Small intestine (tissue), 7 donors: ENCODE measurements at regions not wholly inside any gene's neighbourhood (a gene's known extent, or its start where the extent isn't known, plus 50 kb on each side); places are given as distances from the start of the nearest gene placed in this dataset.

Source experiments
- DNase-seq, 2 donors: peaks; one replicate each; pipeline versions ENCODE4 v3.0.0 to v3.0.0-alpha.2; 2013
- FAIRE-seq: peaks from 2 replicates; lab custom pipeline; 2012; peaks lifted over from hg19 to GRCh38; lab: Jason Lieb, UNC
- H3K27ac ChIP-seq, 3 donors: one replicate each; pipeline ENCODE4 v1.5.1; 2013; ENCODE audit warnings: low read length in 2 of 3, mild to moderate bottlenecking in 2 of 3, control low read depth in 1 of 3, inconsistent platforms in 1 of 3, low read depth in 1 of 3, moderate library complexity in 1 of 3
- H3K27me3 ChIP-seq, 3 donors: one replicate each; pipeline ENCODE4 v1.6.1; 2013; ENCODE audit warnings: low read length in 3 of 3, inconsistent platforms in 1 of 3; ENCODE audit not compliant: control insufficient read depth in 3 of 3, insufficient read depth in 3 of 3
- H3K36me3 ChIP-seq, 3 donors: one replicate each; pipeline ENCODE4 v1.6.1; 2013; ENCODE audit warnings: low read length in 3 of 3, inconsistent platforms in 1 of 3, low read depth in 1 of 3, mild to moderate bottlenecking in 1 of 3, moderate library complexity in 1 of 3; ENCODE audit not compliant: control insufficient read depth in 3 of 3, insufficient read depth in 2 of 3
- H3K4me1 ChIP-seq, 3 donors: one replicate each; pipeline ENCODE4 v1.6.1; 2013; ENCODE audit warnings: low read length in 2 of 3, inconsistent platforms in 1 of 3, low read depth in 1 of 3, mild to moderate bottlenecking in 1 of 3, moderate library complexity in 1 of 3; ENCODE audit not compliant: control insufficient read depth in 3 of 3, insufficient read depth in 2 of 3
- H3K4me3 ChIP-seq, 3 donors: one replicate each; pipeline ENCODE4 v1.5.1; 2013; ENCODE audit warnings: low read length in 3 of 3, control low read depth in 1 of 3, inconsistent platforms in 1 of 3, low read depth in 1 of 3, mild to moderate bottlenecking in 1 of 3, moderate library complexity in 1 of 3
- H3K9me3 ChIP-seq, 2 donors: one replicate each; pipeline ENCODE4 v1.6.1; 2013; ENCODE audit warnings: low read depth in 1 of 2, low read length in 1 of 2; ENCODE audit not compliant: control insufficient read depth in 2 of 2, insufficient read depth in 1 of 2
- WGBS, 3 donors: extraction: QIAGEN DNeasy Blood & Tissue Kit; methylation state at CpG; one replicate each; pipeline ENCODE4 v1.1.7; 2013; 5-methylcytosine and 5-hydroxymethylcytosine counted together
- donor health status: healthy with polysubstance abuse.
- donor health status: control.
- donor health status: control.
- donor health status: Bipolar disorder and iron deficiency.
- donor health status: healthy.

DNA sequence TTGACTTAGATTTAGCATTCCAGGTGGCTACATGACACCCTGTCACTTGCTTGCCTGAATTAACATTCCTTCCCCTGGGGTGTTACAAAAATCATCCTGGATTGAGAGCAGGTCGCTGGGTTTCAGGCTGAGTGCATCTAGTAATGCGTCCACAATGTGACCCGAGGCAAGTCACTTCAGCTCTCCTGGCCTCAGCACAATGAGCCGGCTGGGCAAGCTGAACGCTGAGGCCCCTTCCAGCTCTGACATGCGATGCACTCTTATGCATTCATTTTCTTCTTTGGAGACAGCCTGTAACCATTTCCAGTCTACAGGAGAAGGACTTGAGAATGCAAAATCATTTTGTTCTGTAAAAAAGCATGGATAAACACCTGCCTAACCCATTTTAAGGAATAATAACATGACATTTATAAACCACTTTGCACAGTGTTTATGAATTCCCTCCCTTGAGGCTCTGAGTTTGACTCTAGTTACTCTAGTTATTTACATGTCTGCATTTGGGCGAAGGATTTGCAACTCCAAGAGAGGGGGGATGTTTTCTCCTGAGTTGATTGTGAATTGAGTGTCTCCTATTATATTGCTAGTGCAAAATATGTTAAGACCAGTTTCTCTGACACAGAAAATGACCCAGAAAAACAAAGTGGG, 63.0 kb upstream of the CPO start:
- H3K27ac ChIP-seq: no peak overlapping the region
- no peaks in the 10 kb centered on the region for H3K27me3 ChIP-seq
- H3K4me3 ChIP-seq: no peak overlapping the region
- FAIRE-seq (no peak), DNase-seq (no peak)
- 59 to 77% (median 74%) methylated on average over 7 of the region's 7 CpGs for WGBS, 3 donors
- no peaks in the 10 kb centered on the region for H3K9me3 ChIP-seq
- H3K36me3 ChIP-seq: no peaks in the 10 kb centered on the region
- H3K4me1 ChIP-seq: no peaks in the 10 kb centered on the region

DNA sequence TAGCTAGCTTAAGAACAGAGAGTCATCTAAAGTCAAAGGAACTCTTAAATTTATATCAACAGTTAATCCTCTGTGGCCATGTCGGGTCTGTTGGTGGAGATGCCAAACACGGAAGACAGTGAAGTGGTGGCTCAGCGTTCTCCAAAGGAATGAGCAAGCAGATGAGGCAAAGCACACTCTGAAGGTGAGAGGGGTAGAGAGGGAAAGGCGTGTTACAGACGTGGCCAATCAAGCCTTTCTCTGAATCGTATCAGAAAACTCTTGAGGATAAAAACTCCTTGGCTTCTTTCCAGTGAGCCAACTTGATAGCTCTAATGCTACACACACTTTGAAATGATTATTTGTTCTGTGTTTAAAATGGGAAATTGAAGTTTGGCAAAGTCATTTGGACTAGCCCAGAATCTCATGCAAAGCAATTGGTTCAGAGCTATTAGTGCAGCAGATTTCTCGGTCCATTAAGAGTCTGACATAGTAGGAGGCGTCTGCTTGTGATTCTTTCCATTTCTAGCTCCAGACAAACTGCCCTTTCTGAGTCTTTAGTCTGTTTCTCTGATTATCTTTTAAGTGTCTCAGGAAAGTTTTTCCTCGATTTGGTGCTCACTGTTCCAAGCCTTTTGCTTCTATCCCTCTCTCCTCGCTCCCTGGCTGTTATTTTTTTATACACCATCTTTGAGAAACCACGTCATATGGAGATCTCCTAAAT, 57.5 kb upstream of the CPO start:
- no peaks in the 10 kb centered on the region for H3K4me1 ChIP-seq
- H3K4me3 ChIP-seq: no peak overlapping the region
- no peaks in the 10 kb centered on the region for H3K9me3 ChIP-seq
- 76 to 81% (median 77%) methylated on average over 11 of the region's 11 CpGs for WGBS, 3 donors
- H3K27ac ChIP-seq: no peak overlapping the region
- H3K36me3 ChIP-seq: no peaks in the 10 kb centered on the region
- FAIRE-seq: no peak
- DNase-seq: no peak
- no peaks in the 10 kb centered on the region for H3K27me3 ChIP-seq

DNA sequence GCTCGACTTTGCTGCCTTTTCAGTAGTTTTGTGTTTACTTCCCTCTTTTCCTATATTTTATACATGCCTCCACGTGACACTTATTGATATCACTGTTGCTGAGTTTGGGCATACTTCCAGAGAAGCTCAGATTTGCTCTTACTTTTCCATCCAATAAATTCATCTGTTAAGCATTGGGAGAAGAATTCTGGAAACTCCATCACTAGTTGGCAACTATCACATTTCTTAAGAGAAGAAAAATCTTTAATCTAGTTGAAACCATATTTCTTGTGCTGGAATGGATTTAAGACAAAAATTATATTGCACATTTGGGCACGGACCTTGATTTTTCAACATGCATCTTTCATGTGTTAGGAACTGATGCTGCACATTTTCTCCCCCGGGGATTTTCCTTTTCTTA, 52.6 kb upstream of the CPO start:
- no peaks in the 10 kb centered on the region for H3K4me1 ChIP-seq
- no peak overlapping the region for H3K4me3 ChIP-seq
- no peaks in the 10 kb centered on the region for H3K27me3 ChIP-seq
- H3K9me3 ChIP-seq: no peaks in the 10 kb centered on the region
- WGBS, 3 donors: 71 to 87% (median 83%) methylated on average over 4 of the region's 4 CpGs
- no peak for FAIRE-seq
- H3K27ac ChIP-seq: no peak overlapping the region
- DNase-seq: no peak
- H3K36me3 ChIP-seq: no peaks in the 10 kb centered on the region

DNA sequence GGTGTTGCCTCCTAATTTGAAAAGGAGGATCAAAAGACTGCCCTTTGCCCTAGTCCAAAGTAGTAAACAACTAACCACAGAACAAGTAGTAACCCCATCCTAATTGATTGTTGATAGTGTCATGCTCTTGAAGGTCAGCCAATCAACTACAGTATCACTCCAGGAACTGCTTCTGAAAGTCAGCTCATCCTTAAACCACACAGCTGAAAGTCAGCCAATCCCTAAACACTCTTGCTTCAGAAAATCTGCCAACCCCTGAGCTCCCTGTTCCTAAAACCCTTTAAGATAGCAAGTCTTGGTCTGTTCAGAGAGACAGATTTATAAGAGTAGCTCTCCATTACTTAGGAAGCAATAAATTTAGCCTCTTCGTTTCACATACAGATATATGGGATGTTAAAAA, 51.6 kb upstream of the CPO start:
- no peaks in the 10 kb centered on the region for H3K27me3 ChIP-seq
- WGBS, 3 donors: 65 to 71% (median 68%) methylated on average over 1 of the region's 1 CpG
- FAIRE-seq (no peak), DNase-seq (peak in 1 of 2 donors; percentile 13)
- no peaks in the 10 kb centered on the region for H3K36me3 ChIP-seq
- H3K9me3 ChIP-seq: no peaks in the 10 kb centered on the region
- H3K4me1 ChIP-seq: no peaks in the 10 kb centered on the region
- H3K4me3 ChIP-seq: no peak overlapping the region
- no peak overlapping the region for H3K27ac ChIP-seq
